GM12878 (cell line): ENCODE measurements at regions not wholly inside any gene's neighbourhood (a gene's known extent, or its start where the extent isn't known, plus 50 kb on each side); places are given as distances from the start of the nearest gene placed in this dataset.

Experiments
- ATAC-seq: fragments of 200-7000 bp; cut with Tn5 transposase; 3 replicates; pipeline ENCODE4 v1.9.1; 2020; ENCODE audit warnings: mild to moderate bottlenecking, moderate library complexity
- BruUV-seq: library from RNA; stranded (reverse); fragments of 400-500 nt; replicated peaks from 2 replicates; lab custom pipeline; 2021; lab: Mats Ljungman, UMichigan
- CTCF ChIA-PET: fragments of 300-600 bp; sonication (Branson Sonifier 250); formaldehyde crosslinking; extraction: SDS; loops from one replicate; lab custom pipeline; 2021; ENCODE audit warnings: inconsistent platforms; lab: Yijun Ruan, JAX
- POLR2A ChIA-PET: fragments of 350-600 bp; formaldehyde crosslinking; extraction: SDS; loops from one replicate; lab custom pipeline; 2021; ENCODE audit warnings: inconsistent platforms; lab: Charles Lee
- RAD21 ChIA-PET: fragments of 300-600 bp; sonication (Branson Sonifier 250); formaldehyde crosslinking; loops from one replicate; lab custom pipeline; 2023; ENCODE audit warnings: antibody characterized with exemption; ENCODE audit not compliant: unreplicated experiment; lab: Charles Lee
- SMC1A ChIA-PET: fragments of 300-600 bp; sonication (Branson Sonifier 250); formaldehyde crosslinking; loops from one replicate; lab custom pipeline; 2023; ENCODE audit not compliant: unreplicated experiment, uncharacterized antibody; lab: Charles Lee
- DNase-seq: peaks from one replicate; pipeline ENCODE4 v3.0.0-alpha.2; 2011; ENCODE audit warnings: low read depth, low spot score
- FAIRE-seq: peaks from 3 replicates; lab custom pipeline; 2011; peaks lifted over from hg19 to GRCh38; lab: Jason Lieb, UNC
- H2AFZ ChIP-seq: 2 replicates; pipeline ENCODE4 v1.6.0; 2011; ENCODE audit warnings: low read depth, low read length, control low read depth; ENCODE audit not compliant: control insufficient read depth
- H3K27ac ChIP-seq: 2 replicates; pipeline ENCODE4 v1.5.1; 2011; ENCODE audit warnings: control low read depth; ENCODE audit not compliant: control insufficient read depth, insufficient read depth
- H3K27me3 ChIP-seq, 2 experiments: replicated peaks in 1 of 2; 2 replicates each; pipeline versions ENCODE4 v1.6.0 to v1.6.1; 2011; ENCODE audit warnings: low read length in 1 of 2; ENCODE audit not compliant: control insufficient read depth in 2 of 2, insufficient read depth in 2 of 2
- H3K36me3 ChIP-seq, 2 experiments: 2 replicates each; pipeline ENCODE4 v1.5.1; 2011; ENCODE audit warnings: low read length in 1 of 2; ENCODE audit not compliant: control insufficient read depth in 2 of 2, insufficient read depth in 2 of 2
- H3K4me1 ChIP-seq: 2 replicates; pipeline ENCODE4 v1.6.1; 2011; ENCODE audit warnings: mild to moderate bottlenecking, low read length, moderate library complexity, mixed read lengths; ENCODE audit not compliant: control insufficient read depth, insufficient read depth
- H3K4me2 ChIP-seq: 2 replicates; pipeline ENCODE4 v1.6.0; 2011; ENCODE audit warnings: control low read depth; ENCODE audit not compliant: control insufficient read depth, insufficient read depth
- H3K4me3 ChIP-seq: fragments of 200-600 bp; sonication (generic); 2 replicates; pipeline ENCODE4 v1.5.1; 2016
- H3K79me2 ChIP-seq: 2 replicates; pipeline ENCODE4 v1.6.0; 2011; ENCODE audit warnings: low read length; ENCODE audit not compliant: control insufficient read depth, insufficient read depth
- H3K9ac ChIP-seq: 2 replicates; pipeline ENCODE4 v1.8.0; 2011; ENCODE audit warnings: low read length, control low read depth, mixed read lengths; ENCODE audit not compliant: control insufficient read depth, insufficient read depth
- H3K9me3 ChIP-seq: replicated peaks from 3 replicates; pipeline ENCODE4 v1.5.1; 2011; ENCODE audit warnings: mild to moderate bottlenecking, low read length; ENCODE audit not compliant: control insufficient read depth, insufficient read depth
- H4K20me1 ChIP-seq: 2 replicates; pipeline ENCODE4 v1.6.0; 2011; ENCODE audit not compliant: control insufficient read depth, insufficient read depth
- CBFB ChIP-seq: IDR thresholded peaks from 2 replicates; pipeline ENCODE4 v1.6.1; 2016; ENCODE audit warnings: antibody characterized with exemption, low read depth
- FOS ChIP-seq: IDR thresholded peaks from 3 replicates; pipeline ENCODE4 v1.6.1; 2011; ENCODE audit warnings: borderline replicate concordance; ENCODE audit not compliant: insufficient read length; ENCODE audit errors: extremely low read depth
- IKZF1 ChIP-seq: fragments of 450-650 bp; conservative IDR thresholded peaks from 2 replicates; pipeline ENCODE4 v1.6.1; 2017; ENCODE audit warnings: antibody characterized with exemption, mild to moderate bottlenecking
- MTA3 ChIP-seq: IDR thresholded peaks from 2 replicates; pipeline ENCODE4 v1.6.1; 2012; ENCODE audit warnings: low read length, inconsistent platforms, borderline replicate concordance
- ZSCAN29 ChIP-seq: fragments of 450-650 bp; IDR thresholded peaks from 2 replicates; pipeline ENCODE4 v1.6.1; 2017; ENCODE audit warnings: mild to moderate bottlenecking, moderate library complexity
- WGBS: methylation state at CpG from one replicate; pipeline ENCODE4 v1.1.6; 2016; ENCODE audit warnings: low lambda C conversion rate; ENCODE audit not compliant: insufficient replicate concordance, insufficient coverage; ENCODE audit errors: missing lambda C conversion rate; 5-methylcytosine and 5-hydroxymethylcytosine counted together
- in situ Hi-C: fragments of 300-500 bp; cut with MboI; formaldehyde crosslinking; loops from 9 replicates; pipeline ENCODE4 v1.14.3; 2018; ENCODE audit warnings: mixed read lengths
- intact Hi-C: fragments of 100-400 bp; cut with micrococcal nuclease; formaldehyde crosslinking; loops from one replicate; pipeline ENCODE4 v1.14.2; 2022; ENCODE audit not compliant: unreplicated experiment
- TF ChIP-seq, protein P1 (sequence below): IDR thresholded peaks from 2 replicates; pipeline ENCODE4 v1.6.1; 2012; ENCODE audit warnings: low read depth, low read length, improper control_type of control experiment
- TF ChIP-seq, protein P2 (sequence below): IDR thresholded peaks from 2 replicates; pipeline ENCODE4 v1.6.1; 2012; ENCODE audit warnings: improper control_type of control experiment, low read depth, low read length; ENCODE audit not compliant: insufficient replicate concordance
- TF ChIP-seq, protein P3 (sequence below): fragments of 450-650 bp; IDR thresholded peaks from 2 replicates; pipeline ENCODE4 v1.6.1; 2017; ENCODE audit warnings: mild to moderate bottlenecking, moderate library complexity

DNA sequence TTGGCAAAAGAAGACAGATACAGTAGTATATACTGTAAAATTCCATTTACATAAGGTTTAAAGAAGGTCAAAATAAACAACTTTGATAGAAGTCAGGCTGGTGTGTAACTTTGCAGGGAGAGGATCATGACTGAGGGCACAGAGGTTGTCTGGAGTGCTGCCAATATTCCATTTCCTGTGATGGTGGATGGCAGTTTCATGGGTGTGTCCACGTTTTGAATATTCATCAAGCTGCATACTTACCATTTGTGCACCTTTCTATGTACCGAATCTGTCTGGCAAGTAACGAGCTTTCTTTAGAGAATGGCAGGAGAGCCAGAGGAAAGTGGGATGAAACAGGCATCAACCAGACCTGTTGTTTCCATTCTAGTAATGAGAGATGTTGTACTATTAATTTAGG lies 420.5 kb upstream of the HTR2A start:
- no peak for DNase-seq
- no peak for FAIRE-seq
- intact Hi-C loops (no loop called here), in situ Hi-C loops (no loop called here)
- H3K9ac ChIP-seq = no peak overlapping the region
- no peak overlapping the region for H3K4me3 ChIP-seq
- H3K4me1 ChIP-seq = no peaks in the 10 kb centered on the region
- no peaks in the 10 kb centered on the region for H3K79me2 ChIP-seq
- no peak overlapping the region for H2AFZ ChIP-seq
- RAD21 ChIA-PET = no interaction called here
- no peaks in the 10 kb centered on the region for H3K27me3 ChIP-seq
- no peaks in the 10 kb centered on the region for H4K20me1 ChIP-seq
- TF ChIP-seq ZSCAN29 (no peak), FOS (no peak), CBFB (no peak), MTA3 (no peak), IKZF1 (no peak)
- TF ChIP-seq, protein P1, sequence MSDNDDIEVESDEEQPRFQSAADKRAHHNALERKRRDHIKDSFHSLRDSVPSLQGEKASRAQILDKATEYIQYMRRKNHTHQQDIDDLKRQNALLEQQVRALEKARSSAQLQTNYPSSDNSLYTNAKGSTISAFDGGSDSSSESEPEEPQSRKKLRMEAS = no peak
- TF ChIP-seq, protein P2, sequence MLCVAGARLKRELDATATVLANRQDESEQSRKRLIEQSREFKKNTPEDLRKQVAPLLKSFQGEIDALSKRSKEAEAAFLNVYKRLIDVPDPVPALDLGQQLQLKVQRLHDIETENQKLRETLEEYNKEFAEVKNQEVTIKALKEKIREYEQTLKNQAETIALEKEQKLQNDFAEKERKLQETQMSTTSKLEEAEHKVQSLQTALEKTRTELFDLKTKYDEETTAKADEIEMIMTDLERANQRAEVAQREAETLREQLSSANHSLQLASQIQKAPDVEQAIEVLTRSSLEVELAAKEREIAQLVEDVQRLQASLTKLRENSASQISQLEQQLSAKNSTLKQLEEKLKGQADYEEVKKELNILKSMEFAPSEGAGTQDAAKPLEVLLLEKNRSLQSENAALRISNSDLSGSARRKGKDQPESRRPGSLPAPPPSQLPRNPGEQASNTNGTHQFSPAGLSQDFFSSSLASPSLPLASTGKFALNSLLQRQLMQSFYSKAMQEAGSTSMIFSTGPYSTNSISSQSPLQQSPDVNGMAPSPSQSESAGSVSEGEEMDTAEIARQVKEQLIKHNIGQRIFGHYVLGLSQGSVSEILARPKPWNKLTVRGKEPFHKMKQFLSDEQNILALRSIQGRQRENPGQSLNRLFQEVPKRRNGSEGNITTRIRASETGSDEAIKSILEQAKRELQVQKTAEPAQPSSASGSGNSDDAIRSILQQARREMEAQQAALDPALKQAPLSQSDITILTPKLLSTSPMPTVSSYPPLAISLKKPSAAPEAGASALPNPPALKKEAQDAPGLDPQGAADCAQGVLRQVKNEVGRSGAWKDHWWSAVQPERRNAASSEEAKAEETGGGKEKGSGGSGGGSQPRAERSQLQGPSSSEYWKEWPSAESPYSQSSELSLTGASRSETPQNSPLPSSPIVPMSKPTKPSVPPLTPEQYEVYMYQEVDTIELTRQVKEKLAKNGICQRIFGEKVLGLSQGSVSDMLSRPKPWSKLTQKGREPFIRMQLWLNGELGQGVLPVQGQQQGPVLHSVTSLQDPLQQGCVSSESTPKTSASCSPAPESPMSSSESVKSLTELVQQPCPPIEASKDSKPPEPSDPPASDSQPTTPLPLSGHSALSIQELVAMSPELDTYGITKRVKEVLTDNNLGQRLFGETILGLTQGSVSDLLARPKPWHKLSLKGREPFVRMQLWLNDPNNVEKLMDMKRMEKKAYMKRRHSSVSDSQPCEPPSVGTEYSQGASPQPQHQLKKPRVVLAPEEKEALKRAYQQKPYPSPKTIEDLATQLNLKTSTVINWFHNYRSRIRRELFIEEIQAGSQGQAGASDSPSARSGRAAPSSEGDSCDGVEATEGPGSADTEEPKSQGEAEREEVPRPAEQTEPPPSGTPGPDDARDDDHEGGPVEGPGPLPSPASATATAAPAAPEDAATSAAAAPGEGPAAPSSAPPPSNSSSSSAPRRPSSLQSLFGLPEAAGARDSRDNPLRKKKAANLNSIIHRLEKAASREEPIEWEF = no peak
- TF ChIP-seq, protein P3, sequence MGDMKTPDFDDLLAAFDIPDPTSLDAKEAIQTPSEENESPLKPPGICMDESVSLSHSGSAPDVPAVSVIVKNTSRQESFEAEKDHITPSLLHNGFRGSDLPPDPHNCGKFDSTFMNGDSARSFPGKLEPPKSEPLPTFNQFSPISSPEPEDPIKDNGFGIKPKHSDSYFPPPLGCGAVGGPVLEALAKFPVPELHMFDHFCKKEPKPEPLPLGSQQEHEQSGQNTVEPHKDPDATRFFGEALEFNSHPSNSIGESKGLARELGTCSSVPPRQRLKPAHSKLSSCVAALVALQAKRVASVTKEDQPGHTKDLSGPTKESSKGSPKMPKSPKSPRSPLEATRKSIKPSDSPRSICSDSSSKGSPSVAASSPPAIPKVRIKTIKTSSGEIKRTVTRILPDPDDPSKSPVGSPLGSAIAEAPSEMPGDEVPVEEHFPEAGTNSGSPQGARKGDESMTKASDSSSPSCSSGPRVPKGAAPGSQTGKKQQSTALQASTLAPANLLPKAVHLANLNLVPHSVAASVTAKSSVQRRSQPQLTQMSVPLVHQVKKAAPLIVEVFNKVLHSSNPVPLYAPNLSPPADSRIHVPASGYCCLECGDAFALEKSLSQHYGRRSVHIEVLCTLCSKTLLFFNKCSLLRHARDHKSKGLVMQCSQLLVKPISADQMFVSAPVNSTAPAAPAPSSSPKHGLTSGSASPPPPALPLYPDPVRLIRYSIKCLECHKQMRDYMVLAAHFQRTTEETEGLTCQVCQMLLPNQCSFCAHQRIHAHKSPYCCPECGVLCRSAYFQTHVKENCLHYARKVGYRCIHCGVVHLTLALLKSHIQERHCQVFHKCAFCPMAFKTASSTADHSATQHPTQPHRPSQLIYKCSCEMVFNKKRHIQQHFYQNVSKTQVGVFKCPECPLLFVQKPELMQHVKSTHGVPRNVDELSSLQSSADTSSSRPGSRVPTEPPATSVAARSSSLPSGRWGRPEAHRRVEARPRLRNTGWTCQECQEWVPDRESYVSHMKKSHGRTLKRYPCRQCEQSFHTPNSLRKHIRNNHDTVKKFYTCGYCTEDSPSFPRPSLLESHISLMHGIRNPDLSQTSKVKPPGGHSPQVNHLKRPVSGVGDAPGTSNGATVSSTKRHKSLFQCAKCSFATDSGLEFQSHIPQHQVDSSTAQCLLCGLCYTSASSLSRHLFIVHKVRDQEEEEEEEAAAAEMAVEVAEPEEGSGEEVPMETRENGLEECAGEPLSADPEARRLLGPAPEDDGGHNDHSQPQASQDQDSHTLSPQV = no peak
- H3K9me3 ChIP-seq = no peaks in the 10 kb centered on the region
- no peak overlapping the region for H3K4me2 ChIP-seq
- 14% methylated on average over 3 of the region's 3 CpGs for WGBS
- ATAC-seq = no peak
- CTCF ChIA-PET = interaction anchor here (0.7 kb wide), 1 partner anchor 403 kb away, joined by 3 read pairs; no protein-coding TSS in a partner anchor
- POLR2A ChIA-PET = no interaction called here
- no TSS peak for BruUV-seq
- no peak overlapping the region for H3K27ac ChIP-seq
- no peaks in the 10 kb centered on the region for H3K36me3 ChIP-seq
- SMC1A ChIA-PET = no interaction called here
